Left colon (tissue), 2 donors: ENCODE measurements at regions not wholly inside any gene's neighbourhood (a gene's known extent, or its start where the extent isn't known, plus 50 kb on each side); places are given as distances from the start of the nearest gene placed in this dataset.

Source experiments
- ATAC-seq: fragments of 200-7000 bp; cut with Tn5 transposase; one replicate; pipeline ENCODE4 v1.9.1; 2020; ENCODE audit warnings: mild to moderate bottlenecking, moderate library complexity
- DNase-seq, 2 donors: peaks; one replicate each; pipeline ENCODE4 v3.0.0-alpha.2; 2020
- intact Hi-C, 2 donors: fragments of 100-400 bp; cut with DNase I in 1 of 2; cut with micrococcal nuclease in 1 of 2; formaldehyde crosslinking; loops; one replicate each; pipeline versions ENCODE4 v1.11.2 to v1.14.0; 2022; cut with DNase I, micrococcal nuclease
- donor health status: DM: no; HTN: no; CAD: no.
- donor health status: DM: yes; HTN: yes; CAD: no.

GRCh38 chr4:167452922-167453430 is 218.7 kb upstream of the SPOCK3 start:
- DNase-seq (no peak), ATAC-seq (no peak)
- intact Hi-C loops, result no loop called here

GRCh38 chr4:167456619-167457018 is 222.3 kb upstream of the SPOCK3 start:
- intact Hi-C loops, result no loop called here
- ATAC-seq (no peak), DNase-seq (no peak)

GRCh38 chr4:167469436-167469835 is 235.1 kb upstream of the SPOCK3 start:
- intact Hi-C loops, result no loop called here
- DNase-seq (no peak), ATAC-seq (no peak)

GRCh38 chr4:167475951-167476350 is 241.7 kb upstream of the SPOCK3 start:
- intact Hi-C loops, result no loop called here
- DNase-seq, result no peak
- no peak for ATAC-seq

GRCh38 chr4:167492007-167492406 is 257.7 kb upstream of the SPOCK3 start:
- intact Hi-C loops, result no loop called here
- DNase-seq, result no peak
- ATAC-seq, result no peak

GRCh38 chr4:167509551-167509950 is 275.3 kb upstream of the SPOCK3 start:
- no peak for ATAC-seq

GRCh38 chr4:167524091-167524490 is 289.8 kb upstream of the SPOCK3 start:
- DNase-seq, result no peak
- intact Hi-C loops, result no loop called here
- ATAC-seq, result no peak

More at GRCh38 chr4:167509551-167509950, 275.3 kb upstream of the SPOCK3 start:
- intact Hi-C loops, result no loop called here
- DNase-seq, result no peak

GRCh38 chr4:167537761-167538160 is 303.5 kb upstream of the SPOCK3 start:
- intact Hi-C loops, result no loop called here
- ATAC-seq (no peak), DNase-seq (no peak)

GRCh38 chr4:167541286-167541685 is 307.0 kb upstream of the SPOCK3 start:
- intact Hi-C loops, result no loop called here
- ATAC-seq, result no peak
- no peak for DNase-seq

- no peak for DNase-seq
- ATAC-seq, result no peak
- intact Hi-C loops, result no loop called here
Measured at GRCh38 chr4:167544391-167544790, 310.1 kb upstream of the SPOCK3 start.

GRCh38 chr4:167550021-167550420 is 315.7 kb upstream of the SPOCK3 start:
- intact Hi-C loops, result no loop called here
- DNase-seq (no peak), ATAC-seq (no peak)

- ATAC-seq (no peak), DNase-seq (no peak)
- intact Hi-C loops, result no loop called here
Measured at GRCh38 chr4:167555338-167556022, 321.2 kb upstream of the SPOCK3 start.

- DNase-seq, result no peak
- no peak for ATAC-seq
- intact Hi-C loops, result no loop called here
Measured at GRCh38 chr4:167578906-167579305, 344.6 kb upstream of the SPOCK3 start.

GRCh38 chr4:167581449-167581965 is 347.2 kb upstream of the SPOCK3 start:
- DNase-seq (peak in 1 of 2 donors; percentile 16), ATAC-seq (no peak)
- intact Hi-C loops, result no loop called here

GRCh38 chr4:167587361-167587760 is 353.1 kb upstream of the SPOCK3 start:
- DNase-seq (no peak), ATAC-seq (no peak)
- intact Hi-C loops, result no loop called here

- DNase-seq (no peak), ATAC-seq (no peak)
- intact Hi-C loops, result no loop called here
Measured at GRCh38 chr4:167595898-167596297, 361.6 kb upstream of the SPOCK3 start.

- ATAC-seq, result no peak
- intact Hi-C loops, result no loop called here
Measured at GRCh38 chr4:167602157-167602556, 367.9 kb upstream of the SPOCK3 start.

GRCh38 chr4:167606551-167606950 is 372.3 kb upstream of the SPOCK3 start:
- intact Hi-C loops, result no loop called here
- ATAC-seq (no peak), DNase-seq (no peak)

More at GRCh38 chr4:167602157-167602556, 367.9 kb upstream of the SPOCK3 start:
- DNase-seq, result no peak

- intact Hi-C loops, result no loop called here
Measured at GRCh38 chr4:167613381-167613780, 379.1 kb upstream of the SPOCK3 start.

GRCh38 chr4:167614866-167615265 is 380.6 kb upstream of the SPOCK3 start:
- intact Hi-C loops, result no loop called here
- ATAC-seq, result no peak
- DNase-seq, result no peak

More at GRCh38 chr4:167613381-167613780, 379.1 kb upstream of the SPOCK3 start:
- DNase-seq (no peak), ATAC-seq (no peak)

GRCh38 chr4:167616476-167616875 is 382.2 kb upstream of the SPOCK3 start:
- DNase-seq, result no peak
- ATAC-seq, result no peak
- intact Hi-C loops, result no loop called here
